ENCODE measurements at regions not wholly inside any gene's neighbourhood (a gene's known extent, or its start where the extent isn't known, plus 50 kb on each side); places are given as distances from the start of the nearest gene placed in this dataset.

GRCh38 chr11:101288392-101288791, 158.8 kb upstream of the PGR start:
- no peak overlapping the region for H2AFZ ChIP-seq
- Mint-ChIP-seq H3K27me3 (ENCODE audit: insufficient read depth, low read depth, poor library complexity) (no peaks in the 10 kb centered on the region), H3K36me3 (ENCODE audit: low read depth) (no peaks in the 10 kb centered on the region), H3K27ac (no peak overlapping the region), H3K4me1 (no peaks in the 10 kb centered on the region), H3K9me3 (no peaks in the 10 kb centered on the region; the same call in 2 of the 3 replicates), H3K4me3 (no peak overlapping the region)
- no peak overlapping the region for H3K27ac ChIP-seq (ENCODE audit: low read depth)
- no peaks in the 10 kb centered on the region for H3K4me1 ChIP-seq (ENCODE audit: insufficient read depth)
- no peaks in the 10 kb centered on the region for H3K36me3 ChIP-seq (ENCODE audit: insufficient read depth)
- no peaks in the 10 kb centered on the region for H3F3A ChIP-seq (replicated peaks; ENCODE audit: low read depth)
- H3K27me3 ChIP-seq (ENCODE audit: insufficient read depth): no peaks in the 10 kb centered on the region
- no peaks in the 10 kb centered on the region for H3K9me2 ChIP-seq (ENCODE audit: insufficient read depth)
- DNase-seq (ENCODE audit: low spot score): no peak
- H4K20me1 ChIP-seq (replicated peaks; ENCODE audit: insufficient read depth): no peaks in the 10 kb centered on the region
- H3K4me2 ChIP-seq: no peak overlapping the region
- TF ChIP-seq CTCF (conservative IDR thresholded peaks at IDR 0.05; ENCODE audit: low read depth in 2 of 2) (peak in 1 of 2 experiments; percentile 39; a peak in 3 of 4 replicates), REST (IDR thresholded peaks at IDR 0.05; ENCODE audit: unreplicated experiment) (no peak)
- H3K79me2 ChIP-seq (replicated peaks; ENCODE audit: insufficient read depth): no peaks in the 10 kb centered on the region
- no peak overlapping the region for H3K4me3 ChIP-seq
- ATAC-seq: no peak

GRCh38 chr11:101279728-101280127, 150.1 kb upstream of the PGR start:
- Mint-ChIP-seq H3K27ac (no peak overlapping the region), H3K36me3 (ENCODE audit: low read depth) (no peaks in the 10 kb centered on the region), H3K4me1 (no peaks in the 10 kb centered on the region), H3K27me3 (ENCODE audit: insufficient read depth, low read depth, poor library complexity) (no peaks in the 10 kb centered on the region), H3K4me3 (no peak overlapping the region), H3K9me3 (peaks cover 8% of the 10 kb centered on the region; the same call in 2 of the 3 replicates)
- DNase-seq (ENCODE audit: low spot score): no peak
- H3F3A ChIP-seq (replicated peaks; ENCODE audit: low read depth): no peaks in the 10 kb centered on the region
- no peak for ATAC-seq
- H3K4me2 ChIP-seq: no peak overlapping the region
- no peaks in the 10 kb centered on the region for H3K36me3 ChIP-seq (ENCODE audit: insufficient read depth)
- no peaks in the 10 kb centered on the region for H3K4me1 ChIP-seq (ENCODE audit: insufficient read depth)
- H2AFZ ChIP-seq: no peak overlapping the region
- H3K9me2 ChIP-seq (ENCODE audit: insufficient read depth): no peaks in the 10 kb centered on the region
- H3K79me2 ChIP-seq (replicated peaks; ENCODE audit: insufficient read depth): no peaks in the 10 kb centered on the region
- H4K20me1 ChIP-seq (replicated peaks; ENCODE audit: insufficient read depth): no peaks in the 10 kb centered on the region
- H3K27ac ChIP-seq (ENCODE audit: low read depth): no peak overlapping the region
- no peaks in the 10 kb centered on the region for H3K27me3 ChIP-seq (ENCODE audit: insufficient read depth)
- no peak overlapping the region for H3K4me3 ChIP-seq
- no peak for TF ChIP-seq REST (IDR thresholded peaks at IDR 0.05; ENCODE audit: unreplicated experiment)
- TF ChIP-seq NANOG (IDR thresholded peaks at IDR 0.05; ENCODE audit: borderline replicate concordance): no peak
- TF ChIP-seq EZH2 (IDR thresholded peaks at IDR 0.05; ENCODE audit: low read depth, unreplicated experiment): no peak
- TF ChIP-seq CTCF (conservative IDR thresholded peaks at IDR 0.05; ENCODE audit: low read depth in 2 of 2): no peak
- TF ChIP-seq ETS1 (IDR thresholded peaks at IDR 0.05): no peak
- no peak for TF ChIP-seq POLR2AphosphoS5 (IDR thresholded peaks at IDR 0.05; ENCODE audit: low read depth)
- TF ChIP-seq CREB1 (CRISPR knock-in tag; IDR thresholded peaks at IDR 0.05; ENCODE audit: low read depth): no peak
- no peak for TF ChIP-seq ZNF331 (CRISPR knock-in tag; IDR thresholded peaks at IDR 0.05; ENCODE audit: low read depth)
- no peak for TF ChIP-seq JUNB (IDR thresholded peaks at IDR 0.05; ENCODE audit: unreplicated experiment)

All from GM23338 (cell line).